Ishikawa (cell line): ENCODE measurements at regions not wholly inside any gene's neighbourhood (a gene's known extent, or its start where the extent isn't known, plus 50 kb on each side); places are given as distances from the start of the nearest gene placed in this dataset.

Experiments used
- CEBPB ChIP-seq: IDR thresholded peaks from 2 replicates; pipeline ENCODE4 v1.6.1; 2012
- CREB1 ChIP-seq: IDR thresholded peaks from 2 replicates; pipeline ENCODE4 v1.6.1; 2012; ENCODE audit warnings: low read depth
- EGR1 ChIP-seq: IDR thresholded peaks from 2 replicates; pipeline ENCODE4 v1.6.1; 2012
- EP300 ChIP-seq: IDR thresholded peaks from 2 replicates; pipeline ENCODE4 v1.6.1; 2012; ENCODE audit warnings: borderline replicate concordance
- FOXM1 ChIP-seq: IDR thresholded peaks from 2 replicates; pipeline ENCODE4 v1.6.1; 2012; ENCODE audit warnings: low read depth, borderline replicate concordance
- NFIC ChIP-seq: IDR thresholded peaks from 2 replicates; pipeline ENCODE4 v1.6.1; 2012
- RAD21 ChIP-seq: IDR thresholded peaks from 2 replicates; pipeline ENCODE4 v1.6.1; 2012; ENCODE audit warnings: low read depth
- REST ChIP-seq: IDR thresholded peaks from 2 replicates; pipeline ENCODE4 v1.6.1; 2012; ENCODE audit warnings: low read depth, mild to moderate bottlenecking
- TAF1 ChIP-seq: IDR thresholded peaks from 2 replicates; pipeline ENCODE4 v1.6.1; 2012; ENCODE audit warnings: low read depth, mild to moderate bottlenecking
- TCF12 ChIP-seq: IDR thresholded peaks from 2 replicates; pipeline ENCODE4 v1.6.1; 2012; ENCODE audit warnings: low read depth
- TEAD4 ChIP-seq: IDR thresholded peaks from 2 replicates; pipeline ENCODE4 v1.6.1; 2012
- USF1 ChIP-seq: IDR thresholded peaks from 2 replicates; pipeline ENCODE4 v1.6.1; 2012
- YY1 ChIP-seq: IDR thresholded peaks from 2 replicates; pipeline ENCODE4 v1.6.1; 2012; ENCODE audit warnings: low read depth
- ZBTB7A ChIP-seq: IDR thresholded peaks from 2 replicates; pipeline ENCODE4 v1.6.1; 2012; ENCODE audit warnings: low read depth
- TF ChIP-seq, protein P1 (sequence below): IDR thresholded peaks from 2 replicates; pipeline ENCODE4 v1.6.1; 2012

DNA sequence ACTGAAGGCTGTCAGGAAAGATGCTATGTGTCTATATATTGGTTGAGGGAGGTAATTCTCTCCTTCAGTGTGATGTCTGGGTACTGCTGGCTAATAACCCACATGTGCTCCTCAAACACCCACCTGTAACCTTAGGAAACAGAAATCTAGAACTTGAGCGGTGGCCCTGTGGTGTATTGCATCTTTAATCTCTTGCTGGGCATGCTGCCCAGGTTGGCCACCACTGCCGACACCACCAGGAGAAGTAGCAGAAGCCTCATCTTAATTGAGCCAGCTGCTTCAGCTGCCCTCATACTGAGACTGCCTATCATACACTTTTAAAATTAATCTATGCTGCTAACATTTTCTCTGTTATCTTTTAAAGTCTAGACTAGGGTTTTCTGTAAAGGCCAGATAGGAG, 103.5 kb upstream of the C5orf63 start:
- TF ChIP-seq TAF1 (no peak), NFIC (no peak), RAD21 (no peak), FOXM1 (no peak), CREB1 (no peak), USF1 (no peak), CEBPB (no peak), REST (no peak), TCF12 (no peak), ZBTB7A (no peak), TEAD4 (no peak), EGR1 (no peak), YY1 (no peak), EP300 (no peak)
- TF ChIP-seq, protein P1, sequence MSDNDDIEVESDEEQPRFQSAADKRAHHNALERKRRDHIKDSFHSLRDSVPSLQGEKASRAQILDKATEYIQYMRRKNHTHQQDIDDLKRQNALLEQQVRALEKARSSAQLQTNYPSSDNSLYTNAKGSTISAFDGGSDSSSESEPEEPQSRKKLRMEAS, result no peak

- TF ChIP-seq CREB1, result no peak
Observed at GRCh38 chr5:127183332-127183731, 107.3 kb upstream of the MEGF10 start.

- TF ChIP-seq REST, result no peak
- no peak for TF ChIP-seq NFIC
- TF ChIP-seq, protein P1, result no peak
- no peak for TF ChIP-seq EP300
- TF ChIP-seq ZBTB7A, result no peak
- TF ChIP-seq TCF12, result no peak
- no peak for TF ChIP-seq TEAD4
- TF ChIP-seq FOXM1, result no peak
- no peak for TF ChIP-seq TAF1
- TF ChIP-seq RAD21, result no peak
- TF ChIP-seq CEBPB, result no peak
Observed at GRCh38 chr5:127184851-127185250, 105.7 kb upstream of the MEGF10 start.

GRCh38 chr5:127186657-127187056, 103.9 kb upstream of the MEGF10 start:
- no peak for TF ChIP-seq NFIC
- TF ChIP-seq TCF12, result no peak
- TF ChIP-seq CEBPB, result no peak
- no peak for TF ChIP-seq REST
- TF ChIP-seq FOXM1, result no peak
- TF ChIP-seq EGR1, result no peak
- TF ChIP-seq USF1, result no peak
- no peak for TF ChIP-seq YY1
- TF ChIP-seq ZBTB7A, result no peak
- no peak for TF ChIP-seq TEAD4
- TF ChIP-seq, protein P1, result no peak
- no peak for TF ChIP-seq TAF1
- no peak for TF ChIP-seq EP300
- TF ChIP-seq RAD21, result no peak
- TF ChIP-seq CREB1, result no peak

GRCh38 chr5:127187706-127188105, 102.9 kb upstream of the MEGF10 start:
- TF ChIP-seq FOXM1 (no peak), CEBPB (no peak), TAF1 (no peak), RAD21 (no peak), ZBTB7A (no peak), EP300 (no peak), REST (no peak), USF1 (no peak), EGR1 (no peak), CREB1 (no peak), TEAD4 (no peak), YY1 (no peak)
- TF ChIP-seq, protein P1, result no peak
